ENCODE measurements at regions not wholly inside any gene's neighbourhood (a gene's known extent, or its start where the extent isn't known, plus 50 kb on each side); places are given as distances from the start of the nearest gene placed in this dataset.

GRCh38 chr9:18362166-18362565 is 111.8 kb upstream of the ADAMTSL1 start:
- no peak for TF ChIP-seq CTCF (conservative IDR thresholded peaks at IDR 0.05)
- no peak overlapping the region for H3K27ac ChIP-seq (ENCODE audit: insufficient read length, low read depth, low read length)
- no peak overlapping the region for H3T11ph ChIP-seq (ENCODE audit: low read length)
- no peak overlapping the region for H3K23ac ChIP-seq (ENCODE audit: insufficient read length, low read depth, low read length)
- no peak overlapping the region for H2BK12ac ChIP-seq (ENCODE audit: insufficient read length, low read depth, low read length)
- H3K79me1 ChIP-seq (ENCODE audit: insufficient read depth, low read depth, low read length, poor library complexity, severe bottlenecking), result no peaks in the 10 kb centered on the region
- no peak overlapping the region for H4K5ac ChIP-seq (ENCODE audit: insufficient read length, low read depth, low read length)
- H3K14ac ChIP-seq (ENCODE audit: insufficient read depth, low read length), result no peak overlapping the region
- no peak overlapping the region for H2BK5ac ChIP-seq (ENCODE audit: insufficient read length, low read length)
- H3K27ac Mint-ChIP-seq, result no peak overlapping the region
- no peaks in the 10 kb centered on the region; a peak in 1 of 4 replicates for H3K4me1 Mint-ChIP-seq
- H3K9me3 ChIP-seq (ENCODE audit: control insufficient read depth, low read depth, low read length), result no peaks in the 10 kb centered on the region
- H3K4me3 Mint-ChIP-seq, result no peak overlapping the region
- H3K36me3 Mint-ChIP-seq (ENCODE audit: insufficient read depth in 1 of 3, low read depth in 3 of 3), result no peaks in the 10 kb centered on the region
- H3K9me3 Mint-ChIP-seq, result no peaks in the 10 kb centered on the region
- H3K4ac ChIP-seq (ENCODE audit: low read depth, low read length), result no peak overlapping the region
- no peaks in the 10 kb centered on the region; the same call in 1 of the 2 replicates for H3K4me1 ChIP-seq (ENCODE audit: insufficient read depth, low read length)
- H4K8ac ChIP-seq (replicated peaks; ENCODE audit: insufficient read length, low read depth, low read length), result no peak overlapping the region
- H3K18ac ChIP-seq (ENCODE audit: insufficient read length, low read depth, low read length), result no peak overlapping the region
- no peak overlapping the region for H2AFZ ChIP-seq (ENCODE audit: low read length)
- no peaks in the 10 kb centered on the region for H3K23me2 ChIP-seq (ENCODE audit: insufficient read length, low read depth, low read length, poor library complexity, severe bottlenecking)
- no peaks in the 10 kb centered on the region for H3K79me2 ChIP-seq (ENCODE audit: insufficient read depth, low read length)
- no peak for DNase-seq
- no peak overlapping the region for H2BK120ac ChIP-seq (ENCODE audit: low read depth, low read length, poor library complexity, severe bottlenecking)
- H3K4me2 ChIP-seq (ENCODE audit: insufficient read depth, insufficient read length, low read length), result no peak overlapping the region
- no peaks in the 10 kb centered on the region for H3K27me3 ChIP-seq (ENCODE audit: insufficient read depth, low read length)
- no peak overlapping the region for H2BK15ac ChIP-seq (ENCODE audit: low read depth, low read length)
- H4K91ac ChIP-seq (ENCODE audit: insufficient read length, low read depth, low read length), result no peak overlapping the region
- no peaks in the 10 kb centered on the region for H4K20me1 ChIP-seq (ENCODE audit: control insufficient read depth, insufficient read depth, insufficient read length)
- H2AK5ac ChIP-seq (ENCODE audit: insufficient read length, low read length), result no peak overlapping the region
- WGBS (ENCODE audit: extremely low coverage, insufficient read length, low lambda C conversion rate), result no CpG with 5 or more reads among the region's 1 CpG
- no peak overlapping the region for H3K56ac ChIP-seq (ENCODE audit: insufficient read length, low read depth, low read length)
- no peak overlapping the region for H3K9ac ChIP-seq (ENCODE audit: extremely low read depth, insufficient read length, low read length)
- H3K27me3 Mint-ChIP-seq (ENCODE audit: low read depth), result no peaks in the 10 kb centered on the region
- H2BK20ac ChIP-seq (ENCODE audit: low read depth, low read length, poor library complexity, severe bottlenecking), result no peak overlapping the region
